OCI-LY3 (cell line): ENCODE measurements at regions not wholly inside any gene's neighbourhood (a gene's known extent, or its start where the extent isn't known, plus 50 kb on each side); places are given as distances from the start of the nearest gene placed in this dataset.

Experiments
- H2AFZ ChIP-seq: fragments of 200-600, 300-600 bp; shearing (Covaris generic); 2 replicates; pipeline ENCODE4 v1.6.0; 2014; ENCODE audit warnings: antibody characterized with exemption, low read depth, low read length
- H3K27ac ChIP-seq: fragments of 200-600, 300-600 bp; sonication (generic); 2 replicates; pipeline ENCODE4 v1.5.1; 2014; ENCODE audit warnings: mild to moderate bottlenecking, low read length, moderate library complexity, mixed read lengths
- H3K27me3 ChIP-seq: fragments of 200-600, 300-600 bp; sonication (generic); 2 replicates; pipeline ENCODE4 v1.6.1; 2014; ENCODE audit warnings: low read depth, low read length, mixed read lengths
- H3K36me3 ChIP-seq: fragments of 200-600, 300-600 bp; sonication (generic); replicated peaks from 2 replicates; pipeline ENCODE3; 2014; ENCODE audit warnings: low read depth, low read length, mixed read lengths
- H3K4me1 ChIP-seq: fragments of 300-600, 200-600 bp; sonication (generic); 2 replicates; pipeline ENCODE4 v1.6.1; 2014; ENCODE audit warnings: low read length, mixed read lengths
- H3K4me2 ChIP-seq: fragments of 200-600, 300-600 bp; sonication (generic); 2 replicates; pipeline ENCODE4 v1.6.1; 2014; ENCODE audit warnings: low read length, mixed read lengths
- H3K4me3 ChIP-seq: fragments of 300-600, 200-600 bp; sonication (generic); 2 replicates; pipeline ENCODE4 v1.5.1; 2014; ENCODE audit warnings: antibody characterized with exemption, mild to moderate bottlenecking, low read length, moderate library complexity
- H3K79me2 ChIP-seq: fragments of 300-600, 200-600 bp; shearing (Covaris generic); 2 replicates; pipeline ENCODE4 v1.6.1; 2014; ENCODE audit warnings: mild to moderate bottlenecking, low read length, mixed read lengths
- H3K9ac ChIP-seq: fragments of 300-600, 200-600 bp; shearing (Covaris generic); 2 replicates; pipeline ENCODE4 v1.6.0; 2014; ENCODE audit warnings: mild to moderate bottlenecking, low read length, moderate library complexity
- H3K9me3 ChIP-seq: fragments of 200-600, 300-600 bp; shearing (Covaris generic); 2 replicates; pipeline ENCODE4 v1.6.1; 2014; ENCODE audit warnings: low read length, mixed read lengths; ENCODE audit not compliant: insufficient read depth
- H4K20me1 ChIP-seq: fragments of 200-600, 300-600 bp; sonication (generic); 2 replicates; pipeline ENCODE4 v1.6.1; 2016; ENCODE audit warnings: low read length, mixed read lengths; ENCODE audit not compliant: insufficient read depth
- CTCF ChIP-seq: fragments of 200-600, 300-600 bp; sonication (generic); IDR thresholded peaks from 2 replicates; pipeline ENCODE4 v1.5.1; 2014; ENCODE audit warnings: antibody characterized with exemption, low read length, low read depth
- EZH2phosphoT487 ChIP-seq: fragments of 200-600 bp; shearing (Covaris generic); IDR thresholded peaks from 2 replicates; pipeline ENCODE4 v1.6.1; 2018; ENCODE audit warnings: antibody characterized with exemption, mixed run types, low read depth

GRCh38 chr2:183383854-183384253 is 259.6 kb downstream of the NUP35 start:
- Histone ChIP-seq H3K9ac (no peak overlapping the region), H3K27me3 (no peaks in the 10 kb centered on the region), H3K4me3 (no peak overlapping the region), H3K4me2 (no peak overlapping the region), H3K36me3 (no peaks in the 10 kb centered on the region), H3K9me3 (no peaks in the 10 kb centered on the region), H3K27ac (no peak overlapping the region), H3K4me1 (peaks cover 14% of the 10 kb centered on the region), H2AFZ (no peak overlapping the region), H3K79me2 (no peaks in the 10 kb centered on the region), H4K20me1 (no peaks in the 10 kb centered on the region)
- TF ChIP-seq EZH2phosphoT487, result no peak
- TF ChIP-seq CTCF, result no peak

- Histone ChIP-seq H3K4me1 (no peaks in the 10 kb centered on the region), H3K79me2 (no peaks in the 10 kb centered on the region), H3K27me3 (no peaks in the 10 kb centered on the region), H3K27ac (no peak overlapping the region), H3K9ac (no peak overlapping the region), H3K4me2 (no peak overlapping the region), H3K4me3 (no peak overlapping the region), H4K20me1 (no peaks in the 10 kb centered on the region), H3K36me3 (no peaks in the 10 kb centered on the region), H2AFZ (no peak overlapping the region), H3K9me3 (no peaks in the 10 kb centered on the region)
- TF ChIP-seq CTCF (no peak), EZH2phosphoT487 (no peak)
These were observed 265.4 kb downstream of the NUP35 start for GRCh38 chr2:183389546-183390080.

GRCh38 chr2:183390109-183390508 is 265.9 kb downstream of the NUP35 start:
- H3K79me2 ChIP-seq, result no peaks in the 10 kb centered on the region
- no peaks in the 10 kb centered on the region for H3K36me3 ChIP-seq
- H3K4me3 ChIP-seq, result no peak overlapping the region
- no peaks in the 10 kb centered on the region for H3K9me3 ChIP-seq
- H3K27ac ChIP-seq, result no peak overlapping the region
- no peak overlapping the region for H3K4me2 ChIP-seq
- H3K4me1 ChIP-seq, result no peaks in the 10 kb centered on the region
- no peak for TF ChIP-seq EZH2phosphoT487
- no peak for TF ChIP-seq CTCF
- no peaks in the 10 kb centered on the region for H3K27me3 ChIP-seq
- no peak overlapping the region for H3K9ac ChIP-seq
- H4K20me1 ChIP-seq, result no peaks in the 10 kb centered on the region
- H2AFZ ChIP-seq, result no peak overlapping the region

GRCh38 chr2:183404392-183404791 is 280.1 kb downstream of the NUP35 start:
- Histone ChIP-seq H3K27me3 (no peaks in the 10 kb centered on the region), H3K9me3 (no peaks in the 10 kb centered on the region), H3K4me1 (no peaks in the 10 kb centered on the region), H3K9ac (no peak overlapping the region), H2AFZ (no peak overlapping the region), H3K36me3 (no peaks in the 10 kb centered on the region), H3K79me2 (no peaks in the 10 kb centered on the region), H3K4me2 (no peak overlapping the region), H3K4me3 (no peak overlapping the region), H4K20me1 (no peaks in the 10 kb centered on the region), H3K27ac (no peak overlapping the region)
- TF ChIP-seq EZH2phosphoT487 (no peak), CTCF (no peak)
